AG09319 (cell line): ENCODE measurements at regions not wholly inside any gene's neighbourhood (a gene's known extent, or its start where the extent isn't known, plus 50 kb on each side); places are given as distances from the start of the nearest gene placed in this dataset.

Experiments used
- DNase-seq: peaks from one replicate; pipeline ENCODE4 v3.0.0-alpha.2; 2010; ENCODE audit warnings: low read depth; ENCODE audit errors: extremely low read depth
- TF ChIP-seq, protein P1 (sequence below): IDR thresholded peaks from 2 replicates; pipeline ENCODE4 v1.5.1; 2011; ENCODE audit warnings: low read depth, mild to moderate bottlenecking, inconsistent platforms, low read length, moderate library complexity

DNA sequence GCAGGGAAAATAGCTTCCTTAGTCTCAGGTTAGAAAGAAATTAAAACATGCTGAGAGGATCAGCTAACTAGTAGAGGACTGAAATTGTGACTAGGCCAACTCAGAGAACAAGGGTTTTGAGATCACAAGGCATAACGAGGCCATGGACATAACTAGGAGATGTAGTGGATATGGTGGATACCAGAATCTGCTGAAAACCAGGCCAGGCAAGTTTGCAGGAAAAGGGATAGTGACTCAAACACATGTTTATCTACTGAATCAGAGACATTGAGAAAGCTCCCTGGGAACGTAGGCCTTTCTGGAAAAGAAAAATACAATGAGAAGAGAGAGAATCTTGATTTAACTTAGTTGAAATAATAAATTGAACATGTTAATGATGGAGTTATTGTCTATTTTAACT, 326.5 kb upstream of the GBE1 start:
- TF ChIP-seq, protein P1, sequence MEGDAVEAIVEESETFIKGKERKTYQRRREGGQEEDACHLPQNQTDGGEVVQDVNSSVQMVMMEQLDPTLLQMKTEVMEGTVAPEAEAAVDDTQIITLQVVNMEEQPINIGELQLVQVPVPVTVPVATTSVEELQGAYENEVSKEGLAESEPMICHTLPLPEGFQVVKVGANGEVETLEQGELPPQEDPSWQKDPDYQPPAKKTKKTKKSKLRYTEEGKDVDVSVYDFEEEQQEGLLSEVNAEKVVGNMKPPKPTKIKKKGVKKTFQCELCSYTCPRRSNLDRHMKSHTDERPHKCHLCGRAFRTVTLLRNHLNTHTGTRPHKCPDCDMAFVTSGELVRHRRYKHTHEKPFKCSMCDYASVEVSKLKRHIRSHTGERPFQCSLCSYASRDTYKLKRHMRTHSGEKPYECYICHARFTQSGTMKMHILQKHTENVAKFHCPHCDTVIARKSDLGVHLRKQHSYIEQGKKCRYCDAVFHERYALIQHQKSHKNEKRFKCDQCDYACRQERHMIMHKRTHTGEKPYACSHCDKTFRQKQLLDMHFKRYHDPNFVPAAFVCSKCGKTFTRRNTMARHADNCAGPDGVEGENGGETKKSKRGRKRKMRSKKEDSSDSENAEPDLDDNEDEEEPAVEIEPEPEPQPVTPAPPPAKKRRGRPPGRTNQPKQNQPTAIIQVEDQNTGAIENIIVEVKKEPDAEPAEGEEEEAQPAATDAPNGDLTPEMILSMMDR: no peak
- peak; percentile 22 for DNase-seq

DNA sequence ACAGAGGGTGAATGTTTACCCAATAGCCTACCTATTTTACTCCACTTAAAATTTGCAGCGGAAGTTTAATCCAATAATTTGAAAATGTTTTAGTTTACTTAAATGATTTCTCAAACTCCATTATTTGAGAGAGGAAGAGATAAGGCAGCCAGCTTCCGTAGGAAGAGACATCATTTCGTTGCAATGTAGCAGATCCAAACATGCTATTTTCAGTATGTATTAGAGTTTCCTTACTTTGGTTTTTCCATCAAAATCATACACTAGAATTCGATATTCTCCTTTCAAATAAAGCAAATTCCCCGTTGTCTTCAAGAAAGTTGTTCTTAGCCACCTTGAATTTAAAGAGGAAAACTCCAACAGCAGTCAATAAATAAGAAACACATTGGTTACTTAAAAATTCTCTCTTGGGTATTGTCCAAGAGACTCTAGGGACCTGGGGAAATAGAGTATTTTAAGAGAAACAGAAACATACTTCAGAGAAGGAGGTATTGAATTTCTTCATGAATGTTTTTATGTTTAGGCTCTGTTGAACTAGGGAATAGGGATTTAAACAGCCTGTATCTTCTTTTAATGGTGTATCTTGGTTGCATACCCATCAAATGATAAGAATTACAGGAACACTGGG, 324.5 kb upstream of the GBE1 start:
- TF ChIP-seq, protein P1: no peak
- no peak for DNase-seq

DNA sequence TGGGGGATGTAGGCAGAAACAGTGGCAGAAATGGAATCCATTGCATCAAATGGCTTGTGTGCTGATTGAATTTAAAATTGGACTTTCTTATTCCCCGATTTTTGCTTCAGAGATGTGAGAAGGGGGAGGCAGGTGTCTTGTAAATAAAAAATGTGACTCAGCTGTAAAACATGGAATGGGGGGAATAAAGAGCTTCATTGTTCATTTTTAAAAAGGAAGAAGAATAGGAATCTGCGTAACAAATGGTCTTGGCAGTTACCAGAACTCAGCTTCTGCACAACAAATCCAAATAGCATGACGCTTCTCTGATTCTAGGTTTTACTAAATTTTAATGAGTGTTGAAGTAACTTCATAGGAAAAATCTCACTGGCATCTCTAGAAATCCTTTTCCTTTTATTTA, 323.9 kb upstream of the GBE1 start:
- TF ChIP-seq, protein P1: no peak
- DNase-seq: no peak

DNA sequence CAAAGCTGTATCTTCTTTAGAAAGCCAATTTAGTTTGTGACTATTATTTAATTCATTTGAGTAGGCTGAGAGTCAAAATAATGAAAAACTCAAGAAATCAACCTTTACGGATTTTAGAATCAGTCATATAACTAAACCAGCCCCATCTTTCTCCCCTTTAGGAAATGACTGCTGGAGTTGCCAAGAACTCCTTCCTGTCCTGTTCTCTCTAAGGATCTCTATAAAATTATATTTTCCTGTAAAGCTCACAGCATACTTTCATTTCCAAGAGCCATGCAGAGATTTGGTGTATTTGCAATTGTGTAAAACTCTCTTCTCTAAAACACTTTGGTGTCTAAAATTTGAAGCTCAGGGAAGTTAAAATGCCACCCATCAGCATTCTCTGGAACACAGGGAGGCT, 323.4 kb upstream of the GBE1 start:
- TF ChIP-seq, protein P1: no peak
- DNase-seq: no peak

DNA sequence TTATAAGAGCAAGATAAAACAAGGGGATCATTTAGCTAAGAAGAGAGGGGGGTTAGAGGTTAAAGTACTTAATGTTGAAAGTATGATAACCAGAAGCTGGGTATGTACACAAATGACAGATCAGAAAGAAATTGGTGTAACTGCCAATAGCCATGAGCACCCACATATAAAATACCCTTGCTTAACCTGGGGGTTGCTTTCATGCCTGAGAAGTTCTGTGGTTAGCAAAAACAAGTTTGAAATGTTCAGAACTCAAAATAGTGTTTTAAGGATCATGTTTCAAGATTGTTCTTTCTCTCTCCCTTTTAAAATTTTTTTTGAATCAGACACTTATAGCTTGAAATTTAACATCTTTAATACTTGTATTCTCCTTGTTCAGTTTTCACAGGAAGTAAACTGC, 321.4 kb upstream of the GBE1 start:
- TF ChIP-seq, protein P1: no peak
- no peak for DNase-seq

DNA sequence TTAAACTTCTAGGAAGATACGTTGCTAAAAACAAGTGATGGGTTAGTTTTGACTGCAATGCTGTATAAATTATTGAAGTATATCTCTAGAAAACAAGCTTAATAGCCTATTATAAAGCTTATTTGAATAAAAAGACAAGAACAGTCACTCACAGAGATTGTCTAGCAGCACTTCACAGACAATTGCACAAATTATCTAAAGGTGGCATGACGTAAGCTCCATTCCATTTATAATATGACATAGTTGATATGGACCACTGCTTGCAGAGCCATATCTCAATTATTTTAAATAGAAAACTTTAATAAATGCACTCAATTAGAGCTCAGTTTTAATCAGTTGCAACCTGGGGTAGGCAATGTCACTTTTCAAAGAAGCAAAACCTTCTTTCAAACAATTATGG, 319.9 kb upstream of the GBE1 start:
- TF ChIP-seq, protein P1: no peak

DNA sequence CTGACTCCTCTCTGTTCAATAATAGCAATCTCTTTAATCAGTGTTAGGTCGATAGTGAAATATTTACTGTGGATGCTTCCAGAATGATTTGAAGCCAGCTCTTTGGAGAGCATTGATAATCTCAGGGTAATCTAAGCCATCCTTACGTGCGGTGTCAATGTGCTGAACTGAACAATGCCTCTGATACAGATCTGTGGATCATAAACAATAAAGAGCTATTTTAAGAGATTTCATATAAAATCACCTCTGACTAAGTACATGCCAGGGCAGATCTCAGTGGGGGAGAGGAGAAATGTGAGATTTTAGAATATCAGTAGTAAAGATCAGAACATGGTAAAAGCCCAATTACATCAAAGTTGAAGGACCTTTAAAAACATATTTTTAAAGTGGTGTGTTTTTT, 319.3 kb upstream of the GBE1 start:
- TF ChIP-seq, protein P1: no peak
- no peak for DNase-seq

More for the DNA sequence above, 319.9 kb upstream of the GBE1 start:
- DNase-seq: no peak
